OCI-LY3 (cell line): ENCODE measurements at regions not wholly inside any gene's neighbourhood (a gene's known extent, or its start where the extent isn't known, plus 50 kb on each side); places are given as distances from the start of the nearest gene placed in this dataset.
"Not testable (repeated sequence)": the region's sequence is repeated elsewhere in the genome, so short reads cannot be mapped to it uniquely, and the experiment has no call there.

Experiments used
- H2AFZ ChIP-seq: fragments of 200-600, 300-600 bp; shearing (Covaris generic); 2 replicates; pipeline ENCODE4 v1.6.0; 2014; ENCODE audit warnings: antibody characterized with exemption, low read depth, low read length
- H3K27ac ChIP-seq: fragments of 200-600, 300-600 bp; sonication (generic); 2 replicates; pipeline ENCODE4 v1.5.1; 2014; ENCODE audit warnings: mild to moderate bottlenecking, low read length, moderate library complexity, mixed read lengths
- H3K27me3 ChIP-seq: fragments of 200-600, 300-600 bp; sonication (generic); 2 replicates; pipeline ENCODE4 v1.6.1; 2014; ENCODE audit warnings: low read depth, low read length, mixed read lengths
- H3K36me3 ChIP-seq: fragments of 200-600, 300-600 bp; sonication (generic); replicated peaks from 2 replicates; pipeline ENCODE3; 2014; ENCODE audit warnings: low read depth, low read length, mixed read lengths
- H3K4me1 ChIP-seq: fragments of 300-600, 200-600 bp; sonication (generic); 2 replicates; pipeline ENCODE4 v1.6.1; 2014; ENCODE audit warnings: low read length, mixed read lengths
- H3K4me2 ChIP-seq: fragments of 200-600, 300-600 bp; sonication (generic); 2 replicates; pipeline ENCODE4 v1.6.1; 2014; ENCODE audit warnings: low read length, mixed read lengths
- H3K4me3 ChIP-seq: fragments of 300-600, 200-600 bp; sonication (generic); 2 replicates; pipeline ENCODE4 v1.5.1; 2014; ENCODE audit warnings: antibody characterized with exemption, mild to moderate bottlenecking, low read length, moderate library complexity
- H3K79me2 ChIP-seq: fragments of 300-600, 200-600 bp; shearing (Covaris generic); 2 replicates; pipeline ENCODE4 v1.6.1; 2014; ENCODE audit warnings: mild to moderate bottlenecking, low read length, mixed read lengths
- H3K9ac ChIP-seq: fragments of 300-600, 200-600 bp; shearing (Covaris generic); 2 replicates; pipeline ENCODE4 v1.6.0; 2014; ENCODE audit warnings: mild to moderate bottlenecking, low read length, moderate library complexity
- H3K9me3 ChIP-seq: fragments of 200-600, 300-600 bp; shearing (Covaris generic); 2 replicates; pipeline ENCODE4 v1.6.1; 2014; ENCODE audit warnings: low read length, mixed read lengths; ENCODE audit not compliant: insufficient read depth
- H4K20me1 ChIP-seq: fragments of 200-600, 300-600 bp; sonication (generic); 2 replicates; pipeline ENCODE4 v1.6.1; 2016; ENCODE audit warnings: low read length, mixed read lengths; ENCODE audit not compliant: insufficient read depth
- EZH2phosphoT487 ChIP-seq: fragments of 200-600 bp; shearing (Covaris generic); IDR thresholded peaks from 2 replicates; pipeline ENCODE4 v1.6.1; 2018; ENCODE audit warnings: antibody characterized with exemption, mixed run types, low read depth
- TF ChIP-seq, protein P1 (sequence below): fragments of 200-600, 300-600 bp; sonication (generic); IDR thresholded peaks from 2 replicates; pipeline ENCODE4 v1.5.1; 2014; ENCODE audit warnings: antibody characterized with exemption, low read length, low read depth

- Histone ChIP-seq H3K9me3 (no peaks in the 10 kb centered on the region), H4K20me1 (no peaks in the 10 kb centered on the region), H3K27ac (no peak overlapping the region), H2AFZ (no peak overlapping the region), H3K4me1 (no peaks in the 10 kb centered on the region), H3K36me3 (no peaks in the 10 kb centered on the region), H3K4me3 (no peak overlapping the region), H3K79me2 (no peaks in the 10 kb centered on the region), H3K4me2 (no peak overlapping the region), H3K27me3 (no peaks in the 10 kb centered on the region), H3K9ac (no peak overlapping the region)
- TF ChIP-seq, protein P1, sequence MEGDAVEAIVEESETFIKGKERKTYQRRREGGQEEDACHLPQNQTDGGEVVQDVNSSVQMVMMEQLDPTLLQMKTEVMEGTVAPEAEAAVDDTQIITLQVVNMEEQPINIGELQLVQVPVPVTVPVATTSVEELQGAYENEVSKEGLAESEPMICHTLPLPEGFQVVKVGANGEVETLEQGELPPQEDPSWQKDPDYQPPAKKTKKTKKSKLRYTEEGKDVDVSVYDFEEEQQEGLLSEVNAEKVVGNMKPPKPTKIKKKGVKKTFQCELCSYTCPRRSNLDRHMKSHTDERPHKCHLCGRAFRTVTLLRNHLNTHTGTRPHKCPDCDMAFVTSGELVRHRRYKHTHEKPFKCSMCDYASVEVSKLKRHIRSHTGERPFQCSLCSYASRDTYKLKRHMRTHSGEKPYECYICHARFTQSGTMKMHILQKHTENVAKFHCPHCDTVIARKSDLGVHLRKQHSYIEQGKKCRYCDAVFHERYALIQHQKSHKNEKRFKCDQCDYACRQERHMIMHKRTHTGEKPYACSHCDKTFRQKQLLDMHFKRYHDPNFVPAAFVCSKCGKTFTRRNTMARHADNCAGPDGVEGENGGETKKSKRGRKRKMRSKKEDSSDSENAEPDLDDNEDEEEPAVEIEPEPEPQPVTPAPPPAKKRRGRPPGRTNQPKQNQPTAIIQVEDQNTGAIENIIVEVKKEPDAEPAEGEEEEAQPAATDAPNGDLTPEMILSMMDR = no peak
- TF ChIP-seq EZH2phosphoT487 = no peak
Measured at GRCh38 chr2:83368461-83368860, 1090.6 kb downstream of the SUCLG1 start.

DNA sequence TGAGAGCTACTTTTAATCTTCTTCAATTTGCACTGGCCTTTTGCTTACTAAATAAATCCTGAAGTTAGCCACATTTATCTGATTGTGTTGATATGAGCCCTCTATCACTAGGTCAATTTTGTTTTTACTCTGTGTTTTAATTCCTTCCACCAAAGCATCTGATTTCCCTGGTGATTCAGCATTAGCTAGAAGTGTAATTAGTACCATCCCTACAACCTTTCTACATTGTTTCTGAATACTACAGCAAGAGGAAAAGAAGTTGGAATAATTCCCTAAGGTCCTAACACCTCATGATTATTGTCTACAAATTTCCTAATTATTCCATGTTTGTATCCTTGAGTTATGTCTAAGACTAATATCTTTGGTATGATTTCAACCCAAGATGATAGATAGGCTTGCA lies 1093.6 kb downstream of the SUCLG1 start:
- Histone ChIP-seq H3K36me3 (no peaks in the 10 kb centered on the region), H3K9me3 (no peaks in the 10 kb centered on the region), H3K9ac (no peak overlapping the region), H3K4me3 (no peak overlapping the region), H3K27ac (no peak overlapping the region), H3K27me3 (no peaks in the 10 kb centered on the region), H3K4me1 (no peaks in the 10 kb centered on the region), H2AFZ (no peak overlapping the region), H3K79me2 (no peaks in the 10 kb centered on the region), H4K20me1 (no peaks in the 10 kb centered on the region), H3K4me2 (no peak overlapping the region)
- no peak for TF ChIP-seq EZH2phosphoT487
- TF ChIP-seq, protein P1 = no peak

- TF ChIP-seq, protein P1 = no peak
- no peak for TF ChIP-seq EZH2phosphoT487
- no peak overlapping the region for H3K27ac ChIP-seq
- no peak overlapping the region for H3K9ac ChIP-seq
- no peaks in the 10 kb centered on the region for H3K79me2 ChIP-seq
- H3K36me3 ChIP-seq = no peaks in the 10 kb centered on the region
- no peak overlapping the region for H3K4me3 ChIP-seq
- H3K4me1 ChIP-seq = no peaks in the 10 kb centered on the region
- no peaks in the 10 kb centered on the region for H4K20me1 ChIP-seq
- H3K27me3 ChIP-seq = no peaks in the 10 kb centered on the region
- no peak overlapping the region for H2AFZ ChIP-seq
- H3K4me2 ChIP-seq = no peak overlapping the region
- H3K9me3 ChIP-seq = no peaks in the 10 kb centered on the region
Measured at GRCh38 chr2:83364264-83364663, 1094.8 kb downstream of the SUCLG1 start.

GRCh38 chr2:83363138-83363537 lies 1095.9 kb downstream of the SUCLG1 start:
- not testable (repeated sequence) for H3K27ac ChIP-seq, H3K4me1 ChIP-seq, H2AFZ ChIP-seq, H3K4me3 ChIP-seq, H3K9ac ChIP-seq, H3K4me2 ChIP-seq, H4K20me1 ChIP-seq, H3K79me2 ChIP-seq, H3K27me3 ChIP-seq, H3K36me3 ChIP-seq, H3K9me3 ChIP-seq

DNA sequence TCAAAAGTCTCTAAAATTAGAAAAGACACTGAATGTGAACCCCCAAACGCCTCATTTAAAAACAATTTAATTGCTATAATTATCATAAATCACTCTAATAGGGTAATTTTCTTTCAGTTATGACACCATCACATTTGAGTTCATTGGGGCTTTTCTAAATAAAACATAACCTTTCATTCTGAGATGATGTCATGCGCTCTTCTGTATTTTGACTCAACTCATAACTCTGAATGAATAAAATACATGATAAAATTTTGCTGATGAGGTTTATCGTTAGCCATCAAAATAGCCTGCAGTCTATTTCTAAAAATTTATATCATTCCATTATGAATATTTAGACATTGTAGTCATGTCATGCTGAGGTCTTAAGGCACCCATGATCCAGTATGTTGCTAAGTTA lies 1099.7 kb downstream of the SUCLG1 start:
- Histone ChIP-seq H3K27ac (no peak overlapping the region), H3K79me2 (no peaks in the 10 kb centered on the region), H3K9me3 (no peaks in the 10 kb centered on the region), H3K9ac (no peak overlapping the region), H4K20me1 (no peaks in the 10 kb centered on the region), H2AFZ (no peak overlapping the region), H3K4me3 (no peak overlapping the region), H3K4me1 (no peaks in the 10 kb centered on the region), H3K27me3 (no peaks in the 10 kb centered on the region), H3K4me2 (no peak overlapping the region), H3K36me3 (no peaks in the 10 kb centered on the region)
- no peak for TF ChIP-seq EZH2phosphoT487
- TF ChIP-seq, protein P1 = no peak
